HepG2 (cell line): ENCODE measurements at regions not wholly inside any gene's neighbourhood (a gene's known extent, or its start where the extent isn't known, plus 50 kb on each side); places are given as distances from the start of the nearest gene placed in this dataset.

ENCODE experiments used
- ATAC-seq: fragments of 200-7000 bp; cut with Tn5 transposase; 3 replicates; pipeline ENCODE4 v1.9.1; 2020; ENCODE audit warnings: mild to moderate bottlenecking, moderate library complexity
- BruUV-seq: library from RNA; stranded (reverse); fragments of 400-500 nt; replicated peaks from 2 replicates; lab custom pipeline; 2021; lab: Mats Ljungman, UMichigan
- CTCF ChIA-PET: fragments of 300-600 bp; formaldehyde crosslinking; extraction: SDS; loops from one replicate; lab custom pipeline; 2021; ENCODE audit warnings: low total read pairs, inconsistent platforms, low intra/inter-chr PET ratio; lab: Yijun Ruan, JAX
- POLR2A ChIA-PET: fragments of 350-600 bp; sonication (Branson Sonifier 250); formaldehyde crosslinking; loops from one replicate; lab custom pipeline; 2020; ENCODE audit warnings: antibody characterized with exemption, inconsistent platforms; lab: Yijun Ruan, JAX
- DNase-seq: peaks from one replicate; pipeline ENCODE4 v3.0.0-alpha.2; 2015; ENCODE audit warnings: low spot score
- FAIRE-seq: peaks from 3 replicates; lab custom pipeline; 2011; peaks lifted over from hg19 to GRCh38; lab: Jason Lieb, UNC
- H2AFZ ChIP-seq: one replicate; pipeline ENCODE4 v1.6.1; 2011; ENCODE audit warnings: low read length, inconsistent platforms
- H3K27ac ChIP-seq: fragments of 300-600 bp; 3 replicates; pipeline ENCODE4 v1.8.0; 2011; ENCODE audit warnings: mixed run types, mild to moderate bottlenecking, mixed read lengths, low read length, inconsistent platforms; ENCODE audit not compliant: insufficient read depth; ENCODE audit errors: extremely low read length
- H3K27me3 ChIP-seq, 2 experiments: fragments of 200-600 bp in 1 of 2; 2 replicates in 1 of 2; 3 replicates in 1 of 2; pipeline versions ENCODE4 v1.6.0 to v1.8.0; 2011; ENCODE audit warnings: low read length in 2 of 2, mild to moderate bottlenecking in 2 of 2, moderate library complexity in 2 of 2, inconsistent platforms in 1 of 2; ENCODE audit not compliant: insufficient read depth in 2 of 2, control insufficient read depth in 1 of 2
- H3K36me3 ChIP-seq, 2 experiments: fragments of 200-600 bp in 1 of 2; replicated peaks in 1 of 2; 2 replicates in 1 of 2; 3 replicates in 1 of 2; pipeline versions ENCODE4 v1.5.1 to v1.8.0; 2011; ENCODE audit warnings: low read length in 2 of 2, inconsistent platforms in 1 of 2; ENCODE audit not compliant: insufficient read depth in 2 of 2, control insufficient read depth in 1 of 2
- H3K4me1 ChIP-seq: 2 replicates; pipeline ENCODE4 v1.5.1; 2012; ENCODE audit warnings: low read length, inconsistent platforms; ENCODE audit not compliant: insufficient read depth
- H3K4me2 ChIP-seq: 2 replicates; pipeline ENCODE4 v1.6.0; 2011; ENCODE audit warnings: low read depth, low read length, inconsistent platforms
- H3K4me3 ChIP-seq, 3 experiments: fragments of 200-600 bp in 1 of 3; sonication (generic), shearing (Covaris generic) in 1 of 3; replicated peaks in 1 of 3; 2 replicates each; pipeline ENCODE4 v1.5.1; 2011 to 2016; ENCODE audit warnings: low read length in 3 of 3, inconsistent platforms in 2 of 3, low read depth in 2 of 3, mild to moderate bottlenecking in 2 of 3, control low read depth in 1 of 3, mixed read lengths in 1 of 3; ENCODE audit not compliant: insufficient read depth in 1 of 3
- H3K79me2 ChIP-seq: one replicate; pipeline ENCODE4 v1.6.1; 2011; ENCODE audit warnings: low read length, inconsistent platforms; ENCODE audit not compliant: insufficient read depth
- H3K9ac ChIP-seq: 2 replicates; pipeline ENCODE4 v1.6.0; 2011; ENCODE audit warnings: mild to moderate bottlenecking, low read depth, low read length, inconsistent platforms; ENCODE audit not compliant: insufficient read depth
- H3K9me3 ChIP-seq: 2 replicates; pipeline ENCODE4 v1.5.1; 2012; ENCODE audit warnings: mild to moderate bottlenecking, low read length
- H4K20me1 ChIP-seq: 2 replicates; pipeline ENCODE4 v1.6.0; 2011; ENCODE audit warnings: inconsistent platforms, mild to moderate bottlenecking, low read length, moderate library complexity; ENCODE audit not compliant: insufficient read depth
- MAFK ChIP-seq, 2 experiments: IDR thresholded peaks in 1 of 2; conservative IDR thresholded peaks in 1 of 2; 2 replicates each; pipeline ENCODE4 v1.6.1; 2011; ENCODE audit warnings: improper control_type of control experiment in 2 of 2, low read length in 2 of 2
- PRDM10 ChIP-seq: sonication (generic); formaldehyde crosslinking; IDR thresholded peaks from 2 replicates; pipeline ENCODE4 v1.4.0; 2020; ENCODE audit warnings: low read depth, missing genetic modification reagents
- REL ChIP-seq: sonication (generic); formaldehyde crosslinking; conservative IDR thresholded peaks from 2 replicates; pipeline ENCODE4 v1.8.0; 2022; ENCODE audit warnings: mild to moderate bottlenecking, missing genetic modification reagents, moderate library complexity
- ZNF281 ChIP-seq: sonication (generic); formaldehyde crosslinking; IDR thresholded peaks from 2 replicates; pipeline ENCODE4 v1.4.0; 2020; ENCODE audit warnings: missing genetic modification reagents, borderline replicate concordance
- ZNF770 ChIP-seq: sonication (generic); formaldehyde crosslinking; IDR thresholded peaks from 2 replicates; pipeline ENCODE4 v1.5.0; 2020; ENCODE audit warnings: mild to moderate bottlenecking, missing genetic modification reagents
- ZNF800 ChIP-seq: sonication (generic); formaldehyde crosslinking; IDR thresholded peaks from 2 replicates; pipeline ENCODE4 v1.4.0; 2020; ENCODE audit warnings: missing genetic modification reagents
- WGBS: methylation state at CpG from one replicate; pipeline ENCODE4 v1.1.6; 2017; ENCODE audit warnings: low lambda C conversion rate; 5-methylcytosine and 5-hydroxymethylcytosine counted together
- in situ Hi-C: cut with HindIII; loops from 2 replicates; pipeline ENCODE4 v1.10.0; 2017; ENCODE audit warnings: low pct_unique_long_range_greater_than_20kb; ENCODE audit not compliant: extremely low pct_ligation_motif_present
- intact Hi-C: fragments of 100-400 bp; cut with micrococcal nuclease; formaldehyde crosslinking; loops from one replicate; pipeline ENCODE4 v1.10.0; 2022; ENCODE audit not compliant: unreplicated experiment

- in situ Hi-C loops = no loop called here
- Histone ChIP-seq H3K4me2 (no peak overlapping the region), H3K79me2 (no peaks in the 10 kb centered on the region), H3K27ac (no peak overlapping the region), H3K36me3 (no peaks in the 10 kb centered on the region), H3K9me3 (no peaks in the 10 kb centered on the region), H3K9ac (no peak overlapping the region), H3K4me3 (no peak overlapping the region), H3K27me3 (peaks cover 0 to 13% of the 10 kb centered on the region in 2 experiments; a peak in 2 of 5 replicates), H4K20me1 (no peaks in the 10 kb centered on the region), H3K4me1 (no peaks in the 10 kb centered on the region), H2AFZ (no peak overlapping the region)
- DNase-seq = no peak
- intact Hi-C loops = no loop called here
- ChIA-PET CTCF (no interaction called here), POLR2A (no interaction called here)
- BruUV-seq = no TSS peak
- peak; percentile 26; the same call in 1 of the 3 replicates for ATAC-seq
- no peak for TF ChIP-seq ZNF800 (CRISPR knock-in tag)
- TF ChIP-seq REL (CRISPR knock-in tag) = no peak
- no peak for TF ChIP-seq ZNF770
- no peak for TF ChIP-seq MAFK (conservative IDR thresholded peaks at IDR 0.05 in 1 of 2, IDR thresholded peaks at IDR 0.05 in 1 of 2; ENCODE audit: low read length in 2 of 2)
- no peak for TF ChIP-seq PRDM10 (CRISPR knock-in tag)
- TF ChIP-seq ZNF281 (CRISPR knock-in tag) = no peak
- 45% methylated on average over 10 of the region's 12 CpGs for WGBS
- FAIRE-seq = no peak
Observed at GRCh38 chr18:46419391-46420141, 237.5 kb downstream of the LOXHD1 start.
